HUES6 (cell line): ENCODE measurements at regions not wholly inside any gene's neighbourhood (a gene's known extent, or its start where the extent isn't known, plus 50 kb on each side); places are given as distances from the start of the nearest gene placed in this dataset.

Source experiments
- H3K27ac ChIP-seq: 2 replicates; pipeline ENCODE4 v1.7.0; 2013; ENCODE audit warnings: low read depth, mild to moderate bottlenecking, low read length, inconsistent platforms
- H3K27me3 ChIP-seq: 2 replicates; pipeline ENCODE4 v1.6.1; 2013; ENCODE audit warnings: low read length; ENCODE audit not compliant: control insufficient read depth, insufficient read depth
- H3K36me3 ChIP-seq: 2 replicates; pipeline ENCODE4 v1.6.1; 2013; ENCODE audit warnings: low read length; ENCODE audit not compliant: control insufficient read depth, insufficient read depth
- H3K4me1 ChIP-seq: 2 replicates; pipeline ENCODE4 v1.6.1; 2013; ENCODE audit warnings: low read length; ENCODE audit not compliant: control insufficient read depth, insufficient read depth
- H3K4me3 ChIP-seq: 2 replicates; pipeline ENCODE4 v1.5.1; 2013; ENCODE audit warnings: low read depth, low read length
- H3K9ac ChIP-seq: one replicate; pipeline ENCODE4 v1.6.1; 2013; ENCODE audit warnings: mild to moderate bottlenecking, low read length
- H3K9me3 ChIP-seq: 2 replicates; pipeline ENCODE4 v1.6.1; 2013; ENCODE audit warnings: low read depth, low read length; ENCODE audit not compliant: control insufficient read depth, insufficient read depth

- H3K4me1 ChIP-seq: peaks cover 31% of the 10 kb centered on the region; the same call in 1 of the 2 replicates
- no peaks in the 10 kb centered on the region for H3K9me3 ChIP-seq
- no peaks in the 10 kb centered on the region for H3K27me3 ChIP-seq
- H3K4me3 ChIP-seq: no peak overlapping the region
- no peaks in the 10 kb centered on the region for H3K36me3 ChIP-seq
- H3K27ac ChIP-seq: no peak overlapping the region
- H3K9ac ChIP-seq: no peak overlapping the region
These were observed 58.3 kb upstream of the STXBP1 start for GRCh38 chr9:127553793-127554192.

GRCh38 chr9:127554966-127555839, 56.9 kb upstream of the STXBP1 start:
- Histone ChIP-seq H3K9ac (peak overlapping the region; percentile 40), H3K4me3 (no peak overlapping the region), H3K36me3 (no peaks in the 10 kb centered on the region), H3K4me1 (peaks cover 39% of the 10 kb centered on the region; the same call in 1 of the 2 replicates), H3K27me3 (no peaks in the 10 kb centered on the region), H3K9me3 (no peaks in the 10 kb centered on the region), H3K27ac (peak overlapping the region; percentile 39; the same call in 1 of the 2 replicates)

DNA sequence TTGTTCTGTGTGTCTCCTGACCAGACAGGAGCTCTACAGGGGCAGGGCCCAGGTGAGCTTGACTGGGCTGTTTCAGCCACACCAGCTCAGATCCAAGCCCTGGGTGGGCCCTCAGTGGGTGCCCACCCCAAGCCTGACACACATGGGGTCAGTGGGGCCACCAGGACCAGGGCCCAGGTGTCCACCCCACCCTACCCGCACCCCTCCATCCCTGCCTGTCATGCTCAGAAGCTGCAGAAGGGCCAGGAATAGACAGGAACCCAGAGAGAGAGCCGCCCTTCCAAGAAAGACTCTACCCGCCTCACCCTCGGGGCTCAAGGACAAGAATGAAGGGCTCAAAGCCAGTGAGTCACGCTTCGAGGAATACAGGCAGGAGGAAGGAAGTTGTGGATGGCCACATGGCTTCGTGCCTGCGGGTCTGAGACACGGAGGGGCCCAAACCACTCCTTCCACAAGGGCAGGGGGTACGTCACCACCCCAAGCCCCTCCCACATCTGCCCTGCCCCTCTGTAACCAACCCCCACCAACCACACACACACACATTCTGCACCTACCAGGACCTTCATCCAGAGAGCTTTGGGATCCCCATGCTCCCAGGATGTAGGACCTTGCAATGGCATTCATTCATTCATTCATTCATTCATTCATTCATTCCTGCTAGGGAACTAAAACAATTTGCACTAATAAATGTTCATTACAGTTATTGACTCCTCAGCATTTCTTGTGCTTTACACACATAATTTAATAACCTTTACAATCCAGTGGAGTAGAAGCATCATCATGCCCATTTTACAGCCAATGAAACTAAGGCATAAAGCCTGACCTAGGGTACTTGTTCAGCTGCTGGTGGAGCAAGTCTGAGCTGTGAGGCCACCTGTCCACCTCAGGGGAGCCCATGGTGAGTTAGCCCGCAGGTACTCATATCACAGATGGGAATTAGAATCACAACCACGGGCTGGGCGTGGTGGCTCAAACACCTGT, 55.9 kb upstream of the STXBP1 start:
- no peaks in the 10 kb centered on the region for H3K9me3 ChIP-seq
- no peaks in the 10 kb centered on the region for H3K27me3 ChIP-seq
- peak overlapping the region; percentile 39; the same call in 1 of the 2 replicates for H3K27ac ChIP-seq
- peak overlapping the region; percentile 40 for H3K9ac ChIP-seq
- H3K4me3 ChIP-seq: no peak overlapping the region
- peaks cover 5% of the 10 kb centered on the region; the same call in 1 of the 2 replicates for H3K36me3 ChIP-seq
- H3K4me1 ChIP-seq: peaks cover 43% of the 10 kb centered on the region; the same call in 1 of the 2 replicates

- Histone ChIP-seq H3K36me3 (peaks cover 6% of the 10 kb centered on the region; the same call in 1 of the 2 replicates), H3K4me1 (peaks cover 50% of the 10 kb centered on the region)
These were observed 55.2 kb upstream of the STXBP1 start for GRCh38 chr9:127556871-127557270.

GRCh38 chr9:127557466-127557869, 54.6 kb upstream of the STXBP1 start:
- Histone ChIP-seq H3K36me3 (peaks cover 6% of the 10 kb centered on the region; the same call in 1 of the 2 replicates), H3K27me3 (no peaks in the 10 kb centered on the region), H3K9me3 (no peaks in the 10 kb centered on the region), H3K9ac (peak overlapping the region; percentile 5), H3K4me1 (peaks cover 56% of the 10 kb centered on the region), H3K4me3 (no peak overlapping the region), H3K27ac (peak overlapping the region; percentile 50; the same call in 1 of the 2 replicates)

More at GRCh38 chr9:127556871-127557270, 55.2 kb upstream of the STXBP1 start:
- Histone ChIP-seq H3K27ac (no peak overlapping the region), H3K4me3 (no peak overlapping the region), H3K27me3 (no peaks in the 10 kb centered on the region), H3K9ac (no peak overlapping the region), H3K9me3 (no peaks in the 10 kb centered on the region)

DNA sequence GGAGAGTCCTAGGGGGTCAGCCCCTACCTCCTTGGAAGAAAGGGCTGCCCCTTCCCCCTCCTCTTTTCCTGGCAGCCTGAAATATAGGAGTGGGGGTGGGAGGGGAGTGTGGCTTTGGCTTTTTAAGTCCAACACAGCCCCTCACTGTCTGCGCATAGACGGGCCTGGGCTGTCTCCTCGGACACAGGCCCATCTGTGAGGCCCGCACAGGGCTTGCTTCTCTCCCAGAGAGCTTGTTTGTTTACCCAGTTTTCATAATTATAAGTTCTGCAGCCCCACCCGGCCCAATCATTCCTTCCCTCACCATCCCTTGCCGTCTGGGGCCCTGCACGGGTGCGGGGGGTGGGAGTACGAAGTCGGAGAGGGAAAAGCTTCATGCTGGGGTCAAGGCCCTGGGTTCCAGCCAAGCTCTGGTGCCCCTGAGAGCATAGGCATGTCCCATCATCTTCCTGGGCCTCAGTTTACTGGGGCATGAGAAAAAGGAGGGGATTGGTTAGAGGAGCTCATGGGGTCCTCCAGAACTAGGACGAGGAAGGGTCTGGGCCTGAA, 54.0 kb upstream of the STXBP1 start:
- Histone ChIP-seq H3K36me3 (peaks cover 6% of the 10 kb centered on the region; the same call in 1 of the 2 replicates), H3K4me1 (peaks cover 62% of the 10 kb centered on the region), H3K27me3 (no peaks in the 10 kb centered on the region), H3K27ac (peak overlapping the region; percentile 50; the same call in 1 of the 2 replicates), H3K9ac (peak overlapping the region; percentile 5), H3K4me3 (no peak overlapping the region), H3K9me3 (no peaks in the 10 kb centered on the region)

GRCh38 chr9:127558581-127559246, 53.4 kb upstream of the STXBP1 start:
- H3K4me1 ChIP-seq: peaks cover 64% of the 10 kb centered on the region
- no peak overlapping the region for H3K9ac ChIP-seq
- H3K4me3 ChIP-seq: no peak overlapping the region
- H3K9me3 ChIP-seq: no peaks in the 10 kb centered on the region
- H3K36me3 ChIP-seq: peaks cover 6% of the 10 kb centered on the region; the same call in 1 of the 2 replicates
- no peak overlapping the region for H3K27ac ChIP-seq
- H3K27me3 ChIP-seq: no peaks in the 10 kb centered on the region

- Histone ChIP-seq H3K27ac (no peak overlapping the region), H3K36me3 (peaks cover 6% of the 10 kb centered on the region; the same call in 1 of the 2 replicates), H3K9ac (no peak overlapping the region), H3K4me1 (peaks cover 64% of the 10 kb centered on the region), H3K4me3 (no peak overlapping the region), H3K27me3 (no peaks in the 10 kb centered on the region), H3K9me3 (no peaks in the 10 kb centered on the region)
These were observed 52.8 kb upstream of the STXBP1 start for GRCh38 chr9:127559247-127559680.

DNA sequence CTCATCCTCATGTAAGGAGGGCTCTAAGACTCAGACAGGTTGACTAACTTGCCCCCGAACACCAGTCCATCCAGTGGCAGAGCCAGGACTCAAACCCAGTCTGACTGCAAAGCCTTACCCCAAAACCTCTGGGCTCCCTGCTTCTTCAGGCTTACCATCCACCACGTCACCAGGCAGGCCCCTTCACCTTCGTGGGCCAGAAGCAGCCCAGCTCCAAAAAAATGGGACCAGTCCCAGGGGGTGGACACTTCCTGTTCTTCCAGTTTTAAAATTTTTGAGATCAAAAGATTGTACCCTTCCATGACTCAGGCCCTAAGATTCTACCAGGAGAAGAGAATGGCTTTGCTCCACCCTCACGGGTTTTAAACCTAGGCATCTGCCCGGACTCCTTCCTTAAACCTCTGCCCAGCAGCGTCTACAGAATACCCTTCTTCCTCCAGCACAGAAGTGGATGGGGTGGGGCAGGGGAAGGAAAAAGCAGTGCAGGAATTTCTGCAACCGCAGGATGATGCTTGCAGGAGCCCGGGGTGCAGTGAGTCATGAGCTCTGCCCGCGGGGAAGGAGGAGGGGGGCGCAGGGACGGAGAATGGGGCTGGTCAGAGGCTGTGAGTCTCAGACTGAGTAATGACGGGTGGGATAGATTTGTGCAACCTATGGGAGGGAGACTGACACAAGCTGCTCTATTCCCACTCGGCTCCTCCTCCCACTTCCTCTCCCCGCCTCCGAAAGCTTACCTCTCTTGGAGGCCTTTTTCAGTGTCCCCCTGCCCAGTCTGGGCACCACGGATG, 50.4 kb upstream of the STXBP1 start:
- no peaks in the 10 kb centered on the region for H3K9me3 ChIP-seq
- peak overlapping the region; percentile 8 for H3K9ac ChIP-seq
- H3K36me3 ChIP-seq: peaks cover 6% of the 10 kb centered on the region; the same call in 1 of the 2 replicates
- no peak overlapping the region; the same call in 1 of the 2 replicates for H3K4me3 ChIP-seq
- H3K27me3 ChIP-seq: no peaks in the 10 kb centered on the region
- peaks cover 54% of the 10 kb centered on the region for H3K4me1 ChIP-seq
- no peak overlapping the region; the same call in 1 of the 2 replicates for H3K27ac ChIP-seq
